RPMI8226 (cell line): ENCODE measurements at regions not wholly inside any gene's neighbourhood (a gene's known extent, or its start where the extent isn't known, plus 50 kb on each side); places are given as distances from the start of the nearest gene placed in this dataset.
"Not testable (repeated sequence)": the region's sequence is repeated elsewhere in the genome, so short reads cannot be mapped to it uniquely, and the experiment has no call there.

Experiments used
- DNase-seq: peaks from one replicate; pipeline ENCODE4 v3.0.0-alpha.2; 2015

GRCh38 chr3:106839576-106840280, 537.5 kb upstream of the CCDC54 start:
- no peak for DNase-seq

- no peak for DNase-seq
Measured at GRCh38 chr3:106840319-106840718, 536.9 kb upstream of the CCDC54 start.

- no peak for DNase-seq
Measured at GRCh38 chr3:106842151-106842550, 535.1 kb upstream of the CCDC54 start.

- DNase-seq, result no peak
Measured at GRCh38 chr3:106844638-106845037, 532.6 kb upstream of the CCDC54 start.

- DNase-seq, result no peak
Measured at GRCh38 chr3:106848099-106848498, 529.1 kb upstream of the CCDC54 start.

GRCh38 chr3:106850437-106850836, 526.8 kb upstream of the CCDC54 start:
- no peak for DNase-seq

GRCh38 chr3:106858321-106858720, 518.9 kb upstream of the CCDC54 start:
- DNase-seq, result not testable (repeated sequence)

GRCh38 chr3:106860182-106860581, 517.1 kb upstream of the CCDC54 start:
- no peak for DNase-seq

GRCh38 chr3:106862067-106862466, 515.2 kb upstream of the CCDC54 start:
- no peak for DNase-seq

- no peak for DNase-seq
Measured at GRCh38 chr3:106877627-106878026, 499.6 kb upstream of the CCDC54 start.

- DNase-seq, result no peak
Measured at GRCh38 chr3:106880206-106880605, 497.0 kb upstream of the CCDC54 start.

- no peak for DNase-seq
Measured at GRCh38 chr3:106881186-106881585, 496.1 kb upstream of the CCDC54 start.

GRCh38 chr3:106882297-106882696, 494.9 kb upstream of the CCDC54 start:
- DNase-seq, result no peak

- DNase-seq, result no peak
Measured at GRCh38 chr3:106906074-106906473, 471.2 kb upstream of the CCDC54 start.

GRCh38 chr3:106908181-106908938, 468.9 kb upstream of the CCDC54 start:
- DNase-seq, result no peak

GRCh38 chr3:106913111-106913698, 464.0 kb upstream of the CCDC54 start:
- no peak for DNase-seq

- DNase-seq, result no peak
Measured at GRCh38 chr3:106913966-106914365, 463.3 kb upstream of the CCDC54 start.

GRCh38 chr3:106920609-106921008, 456.6 kb upstream of the CCDC54 start:
- no peak for DNase-seq

GRCh38 chr3:106929081-106929480, 448.2 kb upstream of the CCDC54 start:
- no peak for DNase-seq

- no peak for DNase-seq
Measured at GRCh38 chr3:106930086-106930485, 447.2 kb upstream of the CCDC54 start.

- no peak for DNase-seq
Measured at GRCh38 chr3:106931904-106932303, 445.3 kb upstream of the CCDC54 start.

- no peak for DNase-seq
Measured at GRCh38 chr3:106936337-106936736, 440.9 kb upstream of the CCDC54 start.

GRCh38 chr3:106942051-106942450, 435.2 kb upstream of the CCDC54 start:
- DNase-seq, result no peak

- no peak for DNase-seq
Measured at GRCh38 chr3:106943071-106943470, 434.2 kb upstream of the CCDC54 start.
